Endothelial cell of umbilical vein (primary cell): ENCODE measurements at regions not wholly inside any gene's neighbourhood (a gene's known extent, or its start where the extent isn't known, plus 50 kb on each side); places are given as distances from the start of the nearest gene placed in this dataset.

ENCODE experiments used
- BruUV-seq: library from RNA; stranded (reverse); fragments of 400-500 nt; replicated peaks from 2 replicates; lab custom pipeline; 2021; lab: Mats Ljungman, UMichigan
- CTCF ChIA-PET: fragments of 300-600, 350-600 bp; sonication (Branson Sonifier 250); formaldehyde crosslinking; loops from one replicate; lab custom pipeline; 2021; ENCODE audit warnings: antibody characterized with exemption, inconsistent platforms; lab: Charles Lee
- POLR2A ChIA-PET: fragments of 300-600, 350-600 bp; sonication (Branson Sonifier 250); formaldehyde crosslinking; loops from one replicate; lab custom pipeline; 2021; ENCODE audit warnings: antibody characterized with exemption, inconsistent platforms; lab: Charles Lee
- DNase-seq: peaks from one replicate; pipeline ENCODE4 v3.0.0-alpha.2; 2011; ENCODE audit warnings: low read depth, low spot score
- FAIRE-seq: peaks from 2 replicates; lab custom pipeline; 2011; peaks lifted over from hg19 to GRCh38; lab: Jason Lieb, UNC
- H2AFZ ChIP-seq: 2 replicates; pipeline ENCODE4 v1.6.0; 2012; ENCODE audit warnings: low read depth, low read length, control low read depth, inconsistent platforms
- H3K27ac ChIP-seq: 2 replicates; pipeline ENCODE4 v1.5.1; 2011; ENCODE audit warnings: low read depth, mild to moderate bottlenecking, control low read depth, low read length, moderate library complexity; ENCODE audit not compliant: insufficient read depth
- H3K27me3 ChIP-seq, 2 experiments: 2 replicates each; pipeline versions ENCODE4 v1.6.0 to v1.6.1; 2011; ENCODE audit warnings: low read length in 2 of 2, mixed read lengths in 1 of 2; ENCODE audit not compliant: control insufficient read depth in 2 of 2, insufficient read depth in 2 of 2
- H3K36me3 ChIP-seq, 2 experiments: 2 replicates in 1 of 2; 3 replicates in 1 of 2; pipeline ENCODE4 v1.5.1; 2011; ENCODE audit warnings: low read length in 2 of 2, mild to moderate bottlenecking in 1 of 2, moderate library complexity in 1 of 2; ENCODE audit not compliant: control insufficient read depth in 2 of 2, insufficient read depth in 2 of 2; ENCODE audit errors: extremely low read depth in 1 of 2
- H3K4me1 ChIP-seq: 3 replicates; pipeline ENCODE4 v1.5.1; 2011; ENCODE audit warnings: mild to moderate bottlenecking, low read length; ENCODE audit not compliant: control insufficient read depth, insufficient read depth; ENCODE audit errors: extremely low read depth
- H3K4me2 ChIP-seq: 2 replicates; pipeline ENCODE4 v1.6.1; 2011; ENCODE audit warnings: low read length, control low read depth, mixed read lengths; ENCODE audit not compliant: insufficient read depth
- H3K4me3 ChIP-seq, 3 experiments: fragments of 200-600 bp in 1 of 3; sonication (generic), shearing (Covaris generic) in 1 of 3; replicated peaks in 1 of 3; 2 replicates each; pipeline ENCODE4 v1.5.1; 2011 to 2016; ENCODE audit warnings: control low read depth in 3 of 3, low read length in 3 of 3, mild to moderate bottlenecking in 2 of 3, inconsistent platforms in 1 of 3, low read depth in 1 of 3, moderate library complexity in 1 of 3; ENCODE audit not compliant: insufficient read depth in 1 of 3
- H3K79me2 ChIP-seq: 2 replicates; pipeline ENCODE4 v1.6.0; 2012; ENCODE audit warnings: low read length, inconsistent platforms; ENCODE audit not compliant: control insufficient read depth, insufficient read depth
- H3K9ac ChIP-seq: replicated peaks from 2 replicates; pipeline ENCODE3; 2011; ENCODE audit warnings: low read length, control low read depth; ENCODE audit not compliant: insufficient read depth; ENCODE audit errors: extremely low read depth
- H3K9me1 ChIP-seq: replicated peaks from 3 replicates; pipeline ENCODE4 v1.6.0; 2011; ENCODE audit warnings: mild to moderate bottlenecking, low read length; ENCODE audit not compliant: control insufficient read depth, insufficient read depth; ENCODE audit errors: extremely low read depth
- H3K9me3 ChIP-seq: replicated peaks from 2 replicates; pipeline ENCODE4 v1.5.1; 2012; ENCODE audit warnings: low read length, inconsistent platforms; ENCODE audit not compliant: control insufficient read depth, insufficient read depth
- H4K20me1 ChIP-seq: replicated peaks from 2 replicates; pipeline ENCODE3; 2011; ENCODE audit warnings: mild to moderate bottlenecking, low read length; ENCODE audit not compliant: control insufficient read depth, insufficient read depth; ENCODE audit errors: extremely low read depth
- CTCF ChIP-seq, 2 donors: IDR thresholded peaks; 1 replicate in 1 of 2; 2 replicates in 1 of 2; pipeline ENCODE4 v1.5.1; 2011; ENCODE audit warnings: low read length in 2 of 2, mild to moderate bottlenecking in 2 of 2, moderate library complexity in 2 of 2, control low read depth in 1 of 2, inconsistent platforms in 1 of 2, low read depth in 1 of 2; ENCODE audit not compliant: insufficient read depth in 1 of 2; ENCODE audit errors: extremely low read depth in 1 of 2
- EZH2 ChIP-seq: IDR thresholded peaks from 2 replicates; pipeline ENCODE4 v1.6.1; 2012; ENCODE audit warnings: borderline replicate concordance, low read depth, mild to moderate bottlenecking, moderate library complexity, low read length, inconsistent platforms; ENCODE audit not compliant: severe bottlenecking
- FOS ChIP-seq: IDR thresholded peaks from 2 replicates; pipeline ENCODE4 v1.6.1; 2011; ENCODE audit warnings: mild to moderate bottlenecking, low read length, moderate library complexity, borderline replicate concordance; ENCODE audit not compliant: insufficient read depth
- GATA2 ChIP-seq: IDR thresholded peaks from 2 replicates; pipeline ENCODE4 v1.7.0; 2011; ENCODE audit warnings: low read depth, mild to moderate bottlenecking, moderate library complexity, mixed read lengths, low read length; ENCODE audit not compliant: insufficient read length, insufficient read depth
- JUN ChIP-seq: IDR thresholded peaks from 2 replicates; pipeline ENCODE4 v1.6.1; 2011; ENCODE audit warnings: borderline replicate concordance, low read depth; ENCODE audit not compliant: insufficient read length, insufficient read depth
- MAX ChIP-seq: IDR thresholded peaks from 2 replicates; pipeline ENCODE4 v1.6.1; 2011; ENCODE audit not compliant: insufficient read depth, insufficient read length
- MYC ChIP-seq: IDR thresholded peaks from one replicate; pipeline ENCODE4 v1.6.1; 2011; ENCODE audit warnings: mild to moderate bottlenecking, low read depth, low read length
- POLR2A ChIP-seq: IDR thresholded peaks from 2 replicates; pipeline ENCODE4 v1.6.1; 2012; ENCODE audit warnings: low read depth, mild to moderate bottlenecking, control low read depth, low read length
- POLR2AphosphoS5 ChIP-seq: IDR thresholded peaks from 2 replicates; pipeline ENCODE4 v1.6.1; 2012; ENCODE audit warnings: low read depth, mild to moderate bottlenecking, control low read depth, low read length, moderate library complexity; ENCODE audit not compliant: insufficient read depth
- dilution Hi-C: fragments of 300-500 bp; cut with MboI; formaldehyde crosslinking; loops from one replicate; pipeline ENCODE4 v1.15.0; 2019; ENCODE audit warnings: low sequenced_read_pairs; ENCODE audit not compliant: extremely low pct_ligation_motif_present
- intact Hi-C: fragments of 100-400 bp; cut with micrococcal nuclease; formaldehyde crosslinking; loops from one replicate; pipeline ENCODE4 v1.10.0; 2022

- Histone ChIP-seq H3K27ac (no peak overlapping the region), H3K9me1 (no peaks in the 10 kb centered on the region), H3K9ac (no peak overlapping the region), H3K4me2 (no peak overlapping the region), H3K79me2 (no peaks in the 10 kb centered on the region), H3K4me3 (no peak overlapping the region), H3K4me1 (no peaks in the 10 kb centered on the region), H2AFZ (no peak overlapping the region), H4K20me1 (no peaks in the 10 kb centered on the region), H3K27me3 (no peaks in the 10 kb centered on the region), H3K36me3 (no peaks in the 10 kb centered on the region), H3K9me3 (no peaks in the 10 kb centered on the region)
- intact Hi-C loops, result no loop called here
- FAIRE-seq, result no peak
- dilution Hi-C loops, result no loop called here
- no TSS peak for BruUV-seq
- CTCF ChIA-PET, result interaction anchor here (1.0 to 1.3 kb wide), 2 partner anchors 30 to 308 kb away, joined by 3 read pairs; no protein-coding TSS in a partner anchor
- DNase-seq, result no peak
- TF ChIP-seq MAX (no peak), CTCF (IDR thresholded peaks at IDR 0.05; ENCODE audit: extremely low read depth in 1 of 2, insufficient read depth in 1 of 2, low read depth in 1 of 2, low read length in 2 of 2) (no peak), FOS (no peak), POLR2A (no peak), EZH2 (no peak), GATA2 (no peak), JUN (no peak), MYC (no peak), POLR2AphosphoS5 (no peak)
- POLR2A ChIA-PET, result no interaction called here
These were observed 223.5 kb upstream of the JAG1 start for GRCh38 chr20:10897336-10897735.
